A549 (cell line): ENCODE measurements at regions not wholly inside any gene's neighbourhood (a gene's known extent, or its start where the extent isn't known, plus 50 kb on each side); places are given as distances from the start of the nearest gene placed in this dataset.

Experiments used
- BHLHE40 ChIP-seq: IDR thresholded peaks from 2 replicates; pipeline ENCODE4 v1.6.1; 2012; ENCODE audit warnings: low read depth, low read length, inconsistent platforms
- CHD2 ChIP-seq: fragments of 150-350 bp; IDR thresholded peaks from 2 replicates; pipeline ENCODE4 v1.6.1; 2014; ENCODE audit warnings: low read length; ENCODE audit not compliant: partially characterized antibody
- CTCF ChIP-seq: fragments of >200 bp; sonication (Bioruptor Twin); formaldehyde crosslinking; IDR thresholded peaks from 3 replicates; pipeline ENCODE4 v1.5.1; 2016
- EP300 ChIP-seq, 2 experiments: fragments of >200 bp; sonication (Bioruptor Twin); formaldehyde crosslinking; IDR thresholded peaks; 2 replicates in 1 of 2; 3 replicates in 1 of 2; pipeline ENCODE4 v1.6.1; 2016 to 2017
- FOSL2 ChIP-seq, 2 experiments: fragments of 450-650 bp in 1 of 2; fragments of >200 bp in 1 of 2; sonication (Bioruptor Twin) in 1 of 2; formaldehyde crosslinking; IDR thresholded peaks; 2 replicates each; pipeline versions ENCODE4 v1.5.0 to v1.6.1; 2016 to 2020; ENCODE audit warnings: mild to moderate bottlenecking in 1 of 2, moderate library complexity in 1 of 2
- JUNB ChIP-seq: fragments of >200 bp; sonication (Bioruptor Twin); formaldehyde crosslinking; IDR thresholded peaks from 2 replicates; pipeline ENCODE4 v1.6.1; 2016
- MYC ChIP-seq: IDR thresholded peaks from 2 replicates; pipeline ENCODE4 v1.6.1; 2012; ENCODE audit warnings: mild to moderate bottlenecking, inconsistent platforms, low read length, improper control_type of control experiment, borderline replicate concordance
- POLR2AphosphoS2 ChIP-seq: conservative IDR thresholded peaks from 2 replicates; pipeline ENCODE4 v1.6.1; 2012; ENCODE audit warnings: low read length, improper control_type of control experiment, inconsistent platforms
- RFX5 ChIP-seq: fragments of 450-650 bp; IDR thresholded peaks from 2 replicates; pipeline ENCODE4 v1.7.1; 2014; ENCODE audit warnings: antibody characterized with exemption, mild to moderate bottlenecking, moderate library complexity
- ZC3H11A ChIP-seq: fragments of 450-650 bp; IDR thresholded peaks from 2 replicates; pipeline ENCODE4 v1.6.1; 2014; ENCODE audit warnings: antibody characterized with exemption, mild to moderate bottlenecking

- TF ChIP-seq CTCF: no peak
- TF ChIP-seq MYC: no peak
- TF ChIP-seq POLR2AphosphoS2: no peak
- no peak for TF ChIP-seq ZC3H11A
- no peak for TF ChIP-seq RFX5
- no peak for TF ChIP-seq FOSL2 (IDR thresholded peaks at IDR 0.05)
- TF ChIP-seq FOSL2 (CRISPR knock-in tag; IDR thresholded peaks at IDR 0.05): no peak
- no peak for TF ChIP-seq CHD2
- no peak for TF ChIP-seq JUNB
- TF ChIP-seq BHLHE40: no peak
- TF ChIP-seq EP300 (IDR thresholded peaks at IDR 0.05): no peak
Measured at GRCh38 chr7:46156853-46157252, 235.8 kb upstream of the IGFBP3 start.
